IgD-negative memory B cell (primary cell): ENCODE measurements at regions not wholly inside any gene's neighbourhood (a gene's known extent, or its start where the extent isn't known, plus 50 kb on each side); places are given as distances from the start of the nearest gene placed in this dataset.
A peak's percentile ranks its signal among the peaks of the same experiment; 100 is the strongest.

Source experiments
- H3K27ac Mint-ChIP-seq, 3 donors: one replicate each; pipeline ENCODE4 v1.8.0; 2020 to 2022; ENCODE audit warnings: mild to moderate bottlenecking in 3 of 3, mixed read lengths in 3 of 3, moderate library complexity in 1 of 3
- H3K27me3 Mint-ChIP-seq: one replicate; pipeline ENCODE4 v1.8.0; 2021; ENCODE audit warnings: mixed read lengths
- H3K36me3 Mint-ChIP-seq: one replicate; pipeline ENCODE4 v1.8.0; 2020; ENCODE audit warnings: mild to moderate bottlenecking, mixed read lengths
- H3K4me1 Mint-ChIP-seq, 3 donors: one replicate each; pipeline ENCODE4 v1.8.0; 2020 to 2022; ENCODE audit warnings: mixed read lengths in 3 of 3, mild to moderate bottlenecking in 1 of 3
- H3K4me3 Mint-ChIP-seq, 4 donors: one replicate each; pipeline ENCODE4 v1.8.0; 2020 to 2022; ENCODE audit warnings: mild to moderate bottlenecking in 4 of 4, mixed read lengths in 4 of 4, moderate library complexity in 3 of 4
- H3K9me3 Mint-ChIP-seq, 3 donors: one replicate each; pipeline ENCODE4 v1.8.0; 2020 to 2021; ENCODE audit warnings: mixed read lengths in 3 of 3, mild to moderate bottlenecking in 1 of 3

DNA sequence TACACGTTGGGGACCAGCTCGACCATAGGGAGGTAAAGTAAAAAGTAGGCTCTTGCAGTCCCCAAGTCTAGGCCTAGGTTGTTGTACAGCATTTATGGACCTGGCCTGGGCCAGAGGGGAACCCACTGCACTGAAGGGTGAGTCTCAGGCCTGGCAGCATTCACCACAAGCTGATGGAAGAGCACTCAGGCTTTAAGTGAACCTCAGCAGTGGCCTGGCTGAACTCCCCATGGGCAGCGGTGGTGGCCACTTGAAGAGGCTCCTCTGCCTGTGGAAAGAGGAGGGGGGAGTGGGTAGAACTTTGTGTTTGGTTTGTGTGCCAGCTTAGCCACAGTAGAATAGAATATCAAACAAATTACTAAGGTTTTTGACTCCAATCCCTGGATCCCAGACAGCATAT is 176.2 kb upstream of the PRMT6 start:
- Mint-ChIP-seq H3K9me3 (peaks cover 3 to 6% (median 5%) of the 10 kb centered on the region in 3 donors), H3K27ac (peak overlapping the region in 1 of 3 donors; percentile 53), H3K36me3 (no peaks in the 10 kb centered on the region), H3K4me1 (no peaks in the 10 kb centered on the region), H3K4me3 (no peak overlapping the region), H3K27me3 (peaks cover 4% of the 10 kb centered on the region)

DNA sequence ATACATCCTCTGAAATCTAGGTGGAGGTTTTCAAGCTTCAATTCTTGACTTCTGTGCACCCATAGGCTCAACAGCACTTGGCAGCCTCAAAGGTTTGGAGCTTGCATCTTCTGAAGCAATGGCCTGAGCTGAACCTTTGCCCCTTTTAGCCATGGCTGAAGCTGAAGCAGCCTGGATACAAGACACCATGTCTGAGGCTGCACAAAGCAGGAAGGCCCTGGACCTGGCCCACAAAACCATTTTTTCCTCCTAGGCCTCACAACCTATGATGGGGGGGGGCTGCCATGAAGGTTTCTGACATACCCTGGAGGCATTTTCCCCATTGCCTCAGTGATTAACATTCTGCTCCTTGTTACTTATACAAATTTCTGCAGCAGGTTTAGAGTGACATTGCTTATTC is 173.3 kb upstream of the PRMT6 start:
- Mint-ChIP-seq H3K4me1 (no peaks in the 10 kb centered on the region), H3K9me3 (peaks cover 3 to 6% (median 3%) of the 10 kb centered on the region in 3 donors), H3K27me3 (peaks cover 2% of the 10 kb centered on the region), H3K36me3 (no peaks in the 10 kb centered on the region), H3K4me3 (no peak overlapping the region), H3K27ac (no peak overlapping the region)

DNA sequence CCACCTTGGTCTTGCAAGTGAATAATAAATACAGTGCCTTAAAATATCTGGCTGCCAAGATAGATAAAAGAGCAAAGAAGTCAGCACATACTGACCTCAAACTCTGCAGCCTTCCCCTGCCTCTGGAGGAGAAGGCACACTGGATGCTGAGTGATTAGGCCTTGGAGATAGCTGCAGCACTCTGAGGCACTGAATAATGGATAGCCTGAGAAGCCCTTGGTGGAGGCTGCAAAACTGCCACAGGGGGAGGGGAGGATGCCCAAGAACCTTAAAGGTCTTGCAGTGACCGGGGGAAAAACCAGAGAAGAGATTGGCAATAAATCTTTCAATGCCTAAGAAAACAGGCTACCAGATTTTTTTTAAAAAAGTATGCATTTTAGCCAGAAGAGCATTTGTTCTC is 167.4 kb upstream of the PRMT6 start:
- Mint-ChIP-seq H3K4me3 (no peak overlapping the region), H3K36me3 (no peaks in the 10 kb centered on the region), H3K27me3 (peaks cover 6% of the 10 kb centered on the region), H3K9me3 (peaks cover 0 to 3% (median 2%) of the 10 kb centered on the region in 3 donors), H3K27ac (no peak overlapping the region), H3K4me1 (no peaks in the 10 kb centered on the region)

DNA sequence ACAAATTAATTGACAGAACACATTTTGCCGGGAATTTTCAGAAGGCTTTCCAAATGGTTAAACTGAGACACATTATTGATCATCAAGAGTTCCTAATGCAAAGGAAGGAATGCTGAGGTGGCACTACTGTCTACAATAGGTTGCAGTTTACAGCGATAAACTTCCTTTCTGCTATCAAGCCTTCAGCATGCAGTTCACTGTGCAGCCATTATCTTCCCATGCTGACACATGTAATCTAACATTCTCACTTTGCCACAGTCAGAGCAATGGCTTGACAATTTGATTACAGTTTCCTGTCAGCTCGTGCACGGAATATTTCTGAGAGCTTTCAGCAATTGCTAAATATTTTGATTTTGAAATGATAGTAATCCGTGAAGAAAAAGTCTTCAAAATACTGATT is 166.9 kb upstream of the PRMT6 start:
- no peaks in the 10 kb centered on the region for H3K36me3 Mint-ChIP-seq
- no peak overlapping the region for H3K27ac Mint-ChIP-seq
- no peak overlapping the region for H3K4me3 Mint-ChIP-seq
- H3K4me1 Mint-ChIP-seq = no peaks in the 10 kb centered on the region
- H3K27me3 Mint-ChIP-seq = peaks cover 6% of the 10 kb centered on the region
- peaks cover 0 to 3% (median 2%) of the 10 kb centered on the region in 3 donors for H3K9me3 Mint-ChIP-seq

DNA sequence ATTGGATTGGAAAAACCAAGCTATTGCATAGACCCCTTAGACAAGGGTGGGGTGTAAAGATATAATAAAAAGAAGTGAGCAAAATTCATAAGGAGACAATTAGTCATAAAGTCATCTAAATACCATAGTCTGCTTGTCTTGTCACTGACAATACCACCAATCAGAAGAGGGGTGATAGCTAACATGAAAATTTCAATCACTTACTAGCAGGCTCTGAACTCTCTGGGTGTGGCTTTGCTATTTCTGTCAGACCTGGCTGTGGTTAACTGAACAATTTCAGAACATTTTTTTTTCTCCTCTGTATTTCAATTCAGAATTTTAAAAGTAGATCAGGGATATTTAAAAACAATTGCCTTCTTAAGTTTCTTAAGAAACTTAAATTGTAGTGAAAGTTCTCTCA is 158.5 kb upstream of the PRMT6 start:
- Mint-ChIP-seq H3K27ac (no peak overlapping the region), H3K4me1 (no peaks in the 10 kb centered on the region), H3K27me3 (peaks cover 4% of the 10 kb centered on the region), H3K4me3 (no peak overlapping the region), H3K9me3 (peaks cover 0 to 1% (median 0%) of the 10 kb centered on the region in 3 donors), H3K36me3 (no peaks in the 10 kb centered on the region)

DNA sequence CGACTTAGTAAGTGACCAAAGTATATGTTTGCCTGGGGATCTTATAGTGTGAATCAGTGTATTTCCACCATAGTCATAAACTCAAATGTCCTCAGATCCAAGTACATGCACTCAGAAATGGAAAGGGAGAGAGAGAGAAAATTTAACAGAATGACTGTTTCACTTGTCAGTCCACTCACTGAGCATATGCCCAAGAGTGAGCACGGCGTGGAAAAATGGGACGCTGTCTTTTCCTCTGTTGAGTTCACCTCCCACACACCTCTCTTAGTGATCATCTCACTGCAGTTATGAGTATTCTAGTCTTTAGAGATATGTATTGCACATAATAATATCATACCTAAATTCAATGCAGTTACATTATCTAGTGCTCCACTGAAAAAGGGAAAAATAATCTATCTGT is 156.8 kb upstream of the PRMT6 start:
- no peaks in the 10 kb centered on the region for H3K9me3 Mint-ChIP-seq
- no peak overlapping the region for H3K27ac Mint-ChIP-seq
- no peaks in the 10 kb centered on the region for H3K36me3 Mint-ChIP-seq
- no peak overlapping the region for H3K4me3 Mint-ChIP-seq
- no peaks in the 10 kb centered on the region for H3K27me3 Mint-ChIP-seq
- no peaks in the 10 kb centered on the region for H3K4me1 Mint-ChIP-seq

DNA sequence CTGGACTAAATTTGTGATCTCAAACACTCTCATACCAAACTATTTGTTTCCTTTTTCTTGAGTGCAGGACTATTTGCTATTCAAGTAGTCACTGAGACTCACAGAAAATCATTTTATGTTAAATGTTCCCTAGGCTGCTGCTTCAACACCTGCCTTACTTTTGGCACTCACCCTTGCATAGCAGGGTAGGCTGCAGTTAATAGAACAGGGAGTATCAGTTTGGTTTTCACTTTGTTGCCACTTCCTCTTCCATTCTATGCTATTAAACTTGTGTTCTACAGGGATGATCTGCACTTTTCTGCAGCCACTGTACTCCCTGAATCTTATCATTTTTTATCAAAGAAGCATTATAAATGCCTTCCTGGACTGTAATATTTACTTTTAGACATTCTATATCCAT is 148.7 kb upstream of the PRMT6 start:
- Mint-ChIP-seq H3K9me3 (peaks cover 0 to 2% (median 0%) of the 10 kb centered on the region in 3 donors), H3K27ac (no peak overlapping the region), H3K4me3 (peak overlapping the region in 1 of 4 donors; percentile 54), H3K4me1 (peaks cover 1 to 7% (median 3%) of the 10 kb centered on the region in 3 donors), H3K36me3 (no peaks in the 10 kb centered on the region), H3K27me3 (peaks cover 4% of the 10 kb centered on the region)

DNA sequence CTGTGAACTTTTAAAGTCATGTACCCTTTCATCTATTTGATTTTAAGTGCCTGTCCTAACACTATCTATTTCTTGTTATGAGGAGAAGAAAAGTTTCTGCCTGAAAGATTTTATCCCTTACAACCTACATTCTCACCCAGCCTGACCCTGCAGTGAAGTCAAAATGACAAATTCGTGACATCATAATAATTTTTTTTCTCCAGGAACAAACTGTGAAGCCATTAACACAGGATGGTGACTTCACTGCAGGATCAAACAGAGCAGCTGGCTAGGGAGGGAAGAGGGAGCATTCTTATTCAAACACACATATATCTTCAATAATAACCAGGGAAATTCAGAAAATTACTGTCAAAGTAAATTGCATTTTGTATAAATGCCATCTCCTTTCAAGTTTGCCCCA is 147.8 kb upstream of the PRMT6 start:
- H3K4me3 Mint-ChIP-seq = no peak overlapping the region
- H3K9me3 Mint-ChIP-seq = peaks cover 0 to 2% (median 0%) of the 10 kb centered on the region in 3 donors
- no peak overlapping the region for H3K27ac Mint-ChIP-seq
- no peaks in the 10 kb centered on the region for H3K36me3 Mint-ChIP-seq
- peaks cover 1 to 7% (median 3%) of the 10 kb centered on the region in 3 donors for H3K4me1 Mint-ChIP-seq
- H3K27me3 Mint-ChIP-seq = peaks cover 5% of the 10 kb centered on the region

DNA sequence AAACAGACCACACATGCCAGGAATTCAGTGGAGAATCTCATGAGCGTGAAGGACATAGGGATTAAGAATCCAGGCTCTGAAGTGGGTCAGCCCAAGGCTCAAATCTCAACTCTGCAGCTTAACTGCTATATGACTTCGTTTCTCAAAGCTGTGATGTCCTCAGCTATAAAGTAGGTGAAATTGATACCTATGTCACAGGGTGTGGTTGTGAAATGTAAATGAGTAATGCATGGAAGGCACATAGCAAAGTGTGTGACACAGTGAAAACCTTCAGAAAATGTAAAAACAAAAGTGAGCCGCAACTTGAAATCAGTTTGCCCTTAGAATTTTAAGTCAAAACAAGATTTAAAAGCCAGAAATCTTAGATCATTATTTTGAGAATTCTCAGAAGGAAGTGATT is 145.7 kb upstream of the PRMT6 start:
- Mint-ChIP-seq H3K27me3 (peaks cover 5% of the 10 kb centered on the region), H3K27ac (no peak overlapping the region), H3K4me3 (no peak overlapping the region), H3K4me1 (peaks cover 1 to 7% (median 3%) of the 10 kb centered on the region in 3 donors), H3K36me3 (no peaks in the 10 kb centered on the region), H3K9me3 (peaks cover 0 to 2% (median 0%) of the 10 kb centered on the region in 3 donors)

DNA sequence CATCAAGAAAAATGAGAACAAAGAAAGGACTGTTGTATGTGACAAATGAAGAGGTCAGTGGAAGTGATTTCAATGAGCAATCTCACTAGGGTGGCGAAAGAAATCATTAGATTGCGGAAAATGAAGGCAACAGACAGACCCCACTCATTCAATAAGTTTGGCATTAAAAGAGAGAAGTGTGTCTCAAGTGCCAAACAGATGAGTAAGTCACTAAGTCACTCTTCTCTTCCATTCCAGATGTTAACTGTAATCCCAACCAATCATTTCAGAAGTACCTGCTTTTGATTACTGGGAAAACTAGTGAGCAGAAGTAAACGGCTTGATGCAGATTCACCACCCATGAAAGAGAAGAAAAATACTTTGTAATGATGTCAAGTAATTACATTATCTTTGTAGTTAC is 144.3 kb upstream of the PRMT6 start:
- no peak overlapping the region for H3K27ac Mint-ChIP-seq
- peaks cover 1 to 7% (median 3%) of the 10 kb centered on the region in 3 donors for H3K4me1 Mint-ChIP-seq
- no peaks in the 10 kb centered on the region for H3K36me3 Mint-ChIP-seq

DNA sequence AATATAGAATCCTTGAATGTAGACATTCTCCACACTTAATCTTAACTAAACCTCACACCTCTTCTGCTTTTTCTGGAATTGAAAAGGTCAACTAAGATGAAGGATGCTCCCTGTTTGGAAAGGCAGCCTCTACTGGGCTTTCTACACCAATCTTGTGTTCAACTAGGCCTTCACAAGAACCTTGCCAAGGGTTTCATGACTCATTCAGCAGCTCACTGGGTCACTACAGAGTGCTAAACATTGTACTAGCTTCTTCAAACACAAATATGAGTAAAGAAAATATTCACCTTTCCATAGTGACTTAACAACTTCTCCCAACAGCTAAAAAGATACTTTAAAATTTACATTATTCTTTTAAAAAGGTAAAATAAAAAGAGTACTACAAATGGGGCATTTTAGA is 135.3 kb upstream of the PRMT6 start:
- Mint-ChIP-seq H3K27me3 (no peaks in the 10 kb centered on the region), H3K4me3 (no peak overlapping the region), H3K4me1 (peaks cover 0 to 5% (median 0%) of the 10 kb centered on the region in 3 donors), H3K27ac (no peak overlapping the region), H3K9me3 (no peaks in the 10 kb centered on the region), H3K36me3 (no peaks in the 10 kb centered on the region)

More for the DNA sequence above, 144.3 kb upstream of the PRMT6 start:
- H3K9me3 Mint-ChIP-seq = no peaks in the 10 kb centered on the region
- H3K4me3 Mint-ChIP-seq = no peak overlapping the region
- H3K27me3 Mint-ChIP-seq = peaks cover 5% of the 10 kb centered on the region

DNA sequence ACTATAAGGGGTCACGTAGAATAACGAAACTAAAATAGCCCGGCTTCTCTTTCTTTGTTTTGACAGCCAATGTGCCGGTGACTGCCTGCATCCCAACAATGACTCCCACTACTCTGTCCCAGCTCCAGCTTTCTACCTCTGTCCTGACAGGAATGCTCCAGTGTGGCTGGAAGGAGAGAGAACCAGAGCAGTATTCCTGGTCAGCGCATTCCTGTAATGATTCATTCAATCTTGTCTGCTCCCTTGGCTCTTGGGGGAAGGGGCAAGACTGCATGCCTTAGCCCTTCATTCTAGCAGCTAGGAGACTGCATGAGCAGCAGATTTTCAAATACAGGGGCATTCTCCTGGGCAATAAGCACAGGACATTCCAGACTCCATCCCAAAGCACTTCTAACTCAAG is 132.1 kb upstream of the PRMT6 start:
- Mint-ChIP-seq H3K4me3 (no peak overlapping the region), H3K27me3 (no peaks in the 10 kb centered on the region), H3K27ac (no peak overlapping the region), H3K9me3 (no peaks in the 10 kb centered on the region), H3K36me3 (no peaks in the 10 kb centered on the region), H3K4me1 (peaks cover 0 to 5% (median 0%) of the 10 kb centered on the region in 3 donors)

DNA sequence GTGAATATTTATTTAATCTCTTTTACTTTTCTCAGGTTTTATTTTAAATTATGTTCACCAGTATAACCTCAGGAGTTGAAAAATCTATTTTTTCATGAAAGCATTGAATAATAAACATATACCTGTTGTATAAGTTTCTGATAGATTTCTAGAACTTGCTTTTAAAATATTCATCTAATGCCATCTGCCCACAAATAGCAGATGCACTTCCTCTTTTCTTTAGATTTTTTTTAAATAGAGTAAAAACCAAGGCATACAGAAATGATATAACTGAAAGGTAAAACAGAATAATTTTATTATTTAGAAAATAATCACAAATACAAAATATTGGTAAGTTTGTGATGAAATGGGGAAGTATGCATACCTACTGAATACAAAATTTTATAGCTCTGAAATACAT is 130.7 kb upstream of the PRMT6 start:
- no peak overlapping the region for H3K4me3 Mint-ChIP-seq
- no peak overlapping the region for H3K27ac Mint-ChIP-seq
- peaks cover 0 to 5% (median 0%) of the 10 kb centered on the region in 3 donors for H3K4me1 Mint-ChIP-seq
- H3K36me3 Mint-ChIP-seq = no peaks in the 10 kb centered on the region
- peaks cover 0 to 2% (median 0%) of the 10 kb centered on the region in 3 donors for H3K9me3 Mint-ChIP-seq
- no peaks in the 10 kb centered on the region for H3K27me3 Mint-ChIP-seq

DNA sequence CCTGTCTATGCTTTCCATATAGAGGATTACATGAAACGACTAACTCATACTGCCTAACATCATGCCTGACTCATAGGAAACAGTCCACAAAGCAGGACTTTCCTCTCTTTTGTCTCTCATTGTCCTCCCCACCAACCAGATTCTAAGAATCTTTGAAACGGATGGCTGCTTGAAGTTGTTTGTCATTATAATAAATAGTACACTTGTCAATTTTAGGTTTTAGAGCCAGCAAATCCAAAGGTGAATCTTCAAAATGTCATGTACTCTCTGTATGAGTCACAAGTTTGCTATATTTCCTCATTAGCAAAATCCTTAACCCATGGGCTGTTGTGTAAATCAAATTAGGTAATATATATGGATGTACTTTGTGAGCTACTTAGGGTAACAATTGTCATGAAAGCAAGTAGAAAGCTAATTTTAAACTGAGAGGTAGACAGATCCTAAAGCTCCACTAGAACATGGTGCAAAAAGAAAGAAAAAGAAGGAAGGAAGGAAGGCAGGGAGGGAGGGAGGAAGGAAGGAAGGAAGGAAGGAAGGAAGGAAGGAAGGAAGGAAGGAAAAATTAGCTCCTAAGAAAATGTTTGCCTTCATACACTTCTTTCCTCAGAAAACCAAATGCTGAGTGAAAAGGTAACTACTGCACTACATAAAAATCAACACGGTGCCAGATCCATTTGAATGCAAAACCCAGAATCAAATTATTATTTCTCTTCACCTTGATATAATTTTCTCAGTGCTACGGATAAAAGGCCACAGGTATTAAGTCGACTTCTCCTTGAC is 129.5 kb upstream of the PRMT6 start:
- Mint-ChIP-seq H3K36me3 (no peaks in the 10 kb centered on the region), H3K4me1 (peaks cover 0 to 5% (median 0%) of the 10 kb centered on the region in 3 donors), H3K4me3 (no peak overlapping the region), H3K27ac (no peak overlapping the region), H3K9me3 (peaks cover 0 to 2% (median 0%) of the 10 kb centered on the region in 3 donors), H3K27me3 (no peaks in the 10 kb centered on the region)

DNA sequence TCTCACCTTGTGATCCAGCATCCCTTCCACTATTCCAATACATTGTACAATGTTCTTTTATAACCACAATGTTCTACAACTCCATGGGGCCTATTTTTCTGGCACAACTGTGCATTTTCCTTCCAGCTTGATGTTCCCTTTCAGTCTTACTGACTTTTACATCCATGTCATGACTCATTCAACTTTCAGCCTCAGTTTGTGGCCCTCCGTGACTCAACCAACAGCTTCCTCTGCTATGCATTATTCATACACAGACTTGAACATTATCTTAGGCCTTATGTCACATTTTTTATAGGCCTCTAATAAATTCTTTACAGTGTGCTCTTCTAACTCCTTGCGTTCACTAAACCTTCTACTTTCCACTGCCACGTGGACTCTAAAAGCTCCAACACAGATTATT is 119.4 kb upstream of the PRMT6 start:
- no peaks in the 10 kb centered on the region for H3K27me3 Mint-ChIP-seq
- H3K4me3 Mint-ChIP-seq = no peak overlapping the region
- no peaks in the 10 kb centered on the region for H3K36me3 Mint-ChIP-seq
- H3K9me3 Mint-ChIP-seq = peaks cover 0 to 1% (median 0%) of the 10 kb centered on the region in 3 donors
- H3K27ac Mint-ChIP-seq = no peak overlapping the region
- no peaks in the 10 kb centered on the region for H3K4me1 Mint-ChIP-seq

DNA sequence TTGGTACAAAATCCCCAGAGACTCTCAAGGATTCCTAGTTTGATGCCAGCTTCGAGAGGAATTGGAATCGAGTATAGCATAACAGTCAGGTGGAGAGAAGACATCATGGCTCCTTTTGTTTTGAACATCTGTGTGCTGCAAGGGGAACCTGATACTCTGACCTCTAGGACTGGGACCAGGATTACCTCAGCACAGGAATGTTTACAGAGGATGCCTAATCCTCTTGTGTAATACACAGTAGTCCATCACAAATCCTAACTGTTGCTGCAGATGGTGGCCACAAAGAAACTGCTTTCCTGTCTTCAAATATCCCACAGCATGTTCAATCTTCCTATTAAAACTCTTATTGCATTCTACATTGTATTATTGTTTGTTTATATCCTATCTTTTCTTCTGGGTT is 111.8 kb upstream of the PRMT6 start:
- no peaks in the 10 kb centered on the region for H3K9me3 Mint-ChIP-seq
- no peak overlapping the region for H3K27ac Mint-ChIP-seq
- no peaks in the 10 kb centered on the region for H3K36me3 Mint-ChIP-seq
- no peaks in the 10 kb centered on the region for H3K4me1 Mint-ChIP-seq
- H3K4me3 Mint-ChIP-seq = no peak overlapping the region
- no peaks in the 10 kb centered on the region for H3K27me3 Mint-ChIP-seq
